GM21619 (cell line): ENCODE measurements at regions not wholly inside any gene's neighbourhood (a gene's known extent, or its start where the extent isn't known, plus 50 kb on each side); places are given as distances from the start of the nearest gene placed in this dataset.
"Not testable (repeated sequence)": the region's sequence is repeated elsewhere in the genome, so short reads cannot be mapped to it uniquely, and the experiment has no call there.

Experiments used
- ATAC-seq: cut with Tn5 transposase; IDR thresholded peaks from one replicate; pipeline ENCODE4 v1.9.1; 2021; ENCODE audit not compliant: unreplicated experiment

DNA sequence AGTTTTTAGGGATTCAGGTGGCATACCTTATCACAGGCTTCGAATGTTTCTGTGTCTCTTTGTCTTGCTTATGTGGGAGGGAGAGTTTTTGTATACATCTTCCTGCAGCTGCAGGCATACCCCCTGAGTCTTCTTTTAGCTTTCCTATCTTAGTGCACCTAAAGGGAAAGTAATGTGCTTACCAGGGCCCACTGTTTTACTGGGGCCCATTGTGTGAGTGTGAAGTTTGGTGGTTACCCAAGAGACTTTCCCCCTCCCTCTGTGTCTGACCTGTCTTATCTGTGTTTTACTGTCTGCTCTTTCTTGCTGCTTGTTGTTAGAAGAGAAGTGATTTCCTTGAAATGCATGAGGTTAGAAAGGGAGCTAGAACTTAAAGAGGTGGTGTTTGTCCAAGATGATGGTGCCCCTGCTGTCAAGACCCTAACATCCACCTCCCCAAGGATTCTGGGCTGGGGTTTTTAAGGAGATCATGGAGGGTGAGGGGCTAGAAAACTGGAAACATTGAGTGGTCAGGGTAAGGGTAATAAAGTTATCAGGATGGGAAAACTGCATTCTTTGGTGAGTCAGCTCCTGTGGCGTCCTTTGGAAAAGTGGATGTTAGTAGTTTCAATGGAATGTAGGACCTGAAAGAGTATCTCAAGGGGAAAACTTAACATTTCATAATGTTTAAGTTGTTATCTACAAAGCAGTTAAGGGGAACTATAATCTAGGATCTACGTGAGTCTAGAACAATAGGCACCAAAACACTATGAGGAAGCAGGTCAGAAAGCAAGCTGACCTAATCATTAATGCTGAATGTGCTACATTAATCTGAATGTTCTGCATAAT, 583.5 kb upstream of the TUSC1 start:
- no peak for ATAC-seq

DNA sequence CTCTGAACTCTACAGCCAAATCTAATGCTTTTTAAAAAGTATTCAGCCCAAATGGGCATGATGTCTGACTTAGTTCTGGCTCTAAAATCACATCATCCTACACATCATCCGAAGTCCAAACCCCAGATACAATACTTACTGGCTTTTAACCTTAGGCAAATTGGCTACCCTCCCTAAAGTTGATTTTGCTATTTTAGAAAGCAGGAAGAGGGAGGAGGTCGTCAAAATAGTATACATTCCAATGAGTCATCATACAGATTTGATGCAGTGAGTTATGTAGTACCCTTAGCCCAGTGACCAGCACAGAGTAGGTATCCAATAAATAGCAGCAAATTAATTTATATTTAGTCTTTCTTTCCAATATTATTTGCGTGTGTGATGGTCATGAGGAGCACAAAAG, 582.0 kb upstream of the TUSC1 start:
- ATAC-seq: no peak

DNA sequence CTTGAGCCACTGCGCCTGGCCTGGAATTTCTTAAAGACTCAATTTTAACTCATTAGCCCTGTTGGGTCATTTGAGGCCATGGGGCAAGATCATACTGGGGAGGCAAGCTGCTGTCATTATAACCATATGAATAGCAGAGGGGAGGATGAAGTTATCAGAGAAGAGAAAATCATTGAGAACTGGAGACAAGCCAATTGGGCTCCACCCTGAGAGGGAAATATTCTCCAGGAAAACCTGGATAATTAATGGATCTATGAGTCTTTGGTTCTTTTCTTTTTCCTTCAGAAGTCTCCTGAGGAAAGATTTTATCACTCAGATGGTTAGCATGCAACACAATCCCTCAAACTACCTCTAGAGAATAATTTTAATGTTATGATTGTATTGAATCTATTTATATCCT, 569.6 kb upstream of the TUSC1 start:
- no peak for ATAC-seq

- ATAC-seq: no peak
Observed at GRCh38 chr9:26244661-26245451, 566.6 kb upstream of the TUSC1 start.

DNA sequence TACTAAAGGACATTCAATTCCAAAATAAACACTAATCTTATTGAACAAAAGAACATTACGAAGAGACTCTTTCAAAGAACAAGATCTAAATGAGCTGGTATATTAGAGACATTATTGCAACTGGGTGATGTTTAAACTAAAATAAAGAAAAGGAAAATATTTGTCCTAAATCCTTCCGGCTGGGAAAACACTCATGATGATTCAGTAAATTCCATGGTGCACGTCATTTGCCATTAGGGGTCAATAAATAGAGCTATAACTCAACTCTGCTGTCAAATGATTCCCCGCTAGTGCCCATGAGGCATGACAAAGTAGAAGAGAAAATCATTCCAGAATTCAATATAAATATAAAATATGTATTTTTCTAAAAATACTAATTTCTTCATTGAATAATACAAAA, 565.5 kb upstream of the TUSC1 start:
- ATAC-seq: no peak

- no peak for ATAC-seq
Observed at GRCh38 chr9:26243029-26243697, 564.9 kb upstream of the TUSC1 start.

GRCh38 chr9:26240020-26240419, 561.8 kb upstream of the TUSC1 start:
- ATAC-seq: no peak

DNA sequence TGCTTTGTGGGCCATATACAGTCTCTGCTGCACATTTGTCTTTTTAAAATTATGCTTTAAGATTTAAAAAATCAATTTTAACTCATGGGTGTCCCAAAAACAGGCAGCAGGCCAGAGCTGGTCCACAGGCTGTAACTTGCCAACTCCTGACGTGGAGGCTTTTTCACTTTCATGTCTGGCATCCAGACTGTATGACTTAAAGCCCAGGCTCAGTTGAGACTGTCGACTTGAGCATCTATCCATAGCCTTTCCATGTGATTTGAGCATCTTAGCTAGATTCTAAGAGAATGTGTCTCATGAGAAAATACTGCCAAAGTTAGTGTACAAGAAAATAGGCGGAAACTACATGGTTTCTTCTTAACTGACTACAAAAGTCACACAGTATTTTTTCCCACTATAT, 559.0 kb upstream of the TUSC1 start:
- no peak for ATAC-seq

- ATAC-seq: no peak
Observed at GRCh38 chr9:26234865-26235264, 556.6 kb upstream of the TUSC1 start.

GRCh38 chr9:26231391-26231790, 553.1 kb upstream of the TUSC1 start:
- ATAC-seq: no peak

GRCh38 chr9:26229324-26230054, 551.2 kb upstream of the TUSC1 start:
- no peak for ATAC-seq

- no peak for ATAC-seq
Observed at GRCh38 chr9:26228273-26228672, 550.0 kb upstream of the TUSC1 start.

DNA sequence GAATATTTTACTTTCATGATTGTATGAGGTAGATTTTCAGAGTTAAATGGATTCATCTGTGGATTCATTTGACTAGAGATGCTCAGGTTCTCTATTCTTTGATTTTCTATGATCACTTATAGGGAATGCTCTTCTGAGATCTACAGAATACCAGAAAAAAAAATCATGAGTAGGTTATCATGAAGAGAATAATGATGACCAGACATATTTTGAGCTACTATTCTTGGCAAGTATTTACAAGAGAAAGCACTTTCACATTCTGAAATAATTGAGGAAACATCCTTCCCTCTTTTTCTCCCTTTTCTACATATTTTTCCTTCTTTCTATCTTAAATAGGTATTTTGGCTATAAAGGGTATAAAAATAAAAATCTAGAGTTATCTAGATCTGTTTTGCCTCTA, 543.0 kb upstream of the TUSC1 start:
- no peak for ATAC-seq

DNA sequence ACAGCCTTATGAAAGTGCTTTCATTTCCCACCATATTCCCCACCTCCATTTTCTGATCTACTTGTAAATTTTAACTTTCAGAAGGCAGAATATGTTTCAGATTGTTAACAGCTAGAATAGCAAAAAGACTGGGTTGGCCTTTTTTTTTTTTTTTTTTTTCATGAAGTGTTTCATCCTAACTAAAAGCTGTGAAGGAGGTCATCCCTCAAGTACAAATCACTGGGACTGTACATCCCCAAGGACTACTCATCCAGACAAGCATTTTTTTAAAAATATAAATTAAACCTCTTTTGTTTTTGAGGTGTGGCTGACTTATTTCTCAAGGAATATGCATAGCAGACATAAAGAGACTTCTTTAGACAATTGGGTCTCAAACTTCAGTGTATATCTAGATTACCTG, 542.1 kb upstream of the TUSC1 start:
- no peak for ATAC-seq

DNA sequence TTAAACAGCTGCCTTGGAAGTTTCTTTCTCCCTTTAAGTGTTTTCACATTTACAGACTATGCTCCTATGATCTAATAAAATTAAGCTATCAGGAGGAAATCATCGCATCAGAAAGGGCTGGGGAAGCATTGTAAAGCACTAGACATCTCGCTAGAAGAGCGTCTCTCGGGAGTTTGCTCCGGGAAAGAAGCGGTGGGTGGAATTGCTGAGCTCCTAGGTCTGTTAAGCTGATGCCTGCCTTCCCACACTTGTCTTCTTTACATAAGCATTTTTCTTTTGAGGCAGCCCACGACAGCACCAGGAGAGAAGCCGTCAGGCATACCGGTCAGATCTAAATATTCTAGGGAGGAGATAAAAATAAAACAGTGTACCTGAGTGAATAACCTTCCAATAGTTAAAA, 541.7 kb upstream of the TUSC1 start:
- no peak for ATAC-seq

DNA sequence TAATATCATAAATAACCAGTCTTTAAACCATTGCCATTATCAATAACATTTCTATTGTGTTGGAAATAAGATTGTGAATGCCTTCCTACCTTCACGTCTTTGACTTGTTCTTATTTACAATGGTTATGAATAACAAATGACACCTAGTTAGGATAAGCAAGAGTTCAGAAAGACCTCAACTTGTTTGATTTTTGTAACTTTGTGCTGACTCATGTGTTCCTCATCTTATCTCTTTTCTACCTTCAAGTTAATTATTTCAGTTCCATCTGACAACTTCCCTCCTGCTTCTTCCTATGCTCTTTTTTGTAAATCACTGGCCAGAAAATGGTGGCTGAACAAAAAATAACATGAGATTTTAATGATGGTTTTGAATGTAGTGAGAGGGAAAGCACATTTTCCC, 538.5 kb upstream of the TUSC1 start:
- ATAC-seq: no peak

GRCh38 chr9:26214713-26215444, 536.6 kb upstream of the TUSC1 start:
- not testable (repeated sequence) for ATAC-seq

- ATAC-seq: no peak
Observed at GRCh38 chr9:26210338-26210851, 532.2 kb upstream of the TUSC1 start.

GRCh38 chr9:26205261-26205660, 527.0 kb upstream of the TUSC1 start:
- no peak for ATAC-seq

DNA sequence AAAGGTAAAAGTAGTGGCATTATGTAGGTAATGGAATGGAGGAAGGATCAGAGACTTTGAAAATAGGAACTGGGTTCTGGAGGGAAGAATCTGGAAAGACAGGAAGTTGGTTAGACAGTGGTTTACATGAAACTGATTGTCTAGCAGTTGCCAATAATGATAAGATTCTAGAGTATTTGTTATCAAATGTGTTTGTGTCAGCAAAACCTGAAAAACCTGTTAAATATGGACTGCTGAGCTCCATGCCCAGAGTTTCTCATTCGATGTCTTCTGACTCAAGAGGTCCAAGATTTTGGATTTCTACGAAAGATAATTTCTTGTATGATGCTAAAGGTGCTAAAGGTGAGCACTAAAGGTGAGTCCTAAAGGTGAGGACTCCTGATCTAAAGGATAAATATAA, 515.0 kb upstream of the TUSC1 start:
- no peak for ATAC-seq
